ENCODE measurements at regions not wholly inside any gene's neighbourhood (a gene's known extent, or its start where the extent isn't known, plus 50 kb on each side); places are given as distances from the start of the nearest gene placed in this dataset.

DNA sequence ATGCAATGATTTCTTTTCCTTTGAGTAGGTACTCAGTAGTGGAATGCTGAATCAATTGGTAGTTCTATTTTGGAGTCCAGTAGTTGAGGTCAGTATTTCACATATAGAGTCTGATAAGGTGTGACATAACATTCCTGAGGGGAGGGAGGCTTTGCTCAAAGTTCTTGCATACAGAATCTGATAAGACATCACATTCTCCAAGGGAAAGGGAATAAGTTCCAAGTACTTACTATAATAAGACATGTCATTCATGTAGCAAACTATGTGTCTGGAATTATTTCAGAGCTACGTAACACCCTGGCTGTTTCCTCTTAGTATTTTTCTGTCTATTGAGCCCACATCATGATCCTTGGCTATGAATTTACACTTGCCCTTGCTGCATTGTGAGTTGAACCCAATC, 74.3 kb upstream of the POM121L12 start:
- no peaks in the 10 kb centered on the region for H3K36me3 ChIP-seq (ENCODE audit: control insufficient read depth, insufficient read depth, low read length)
- no peak overlapping the region for H3K56ac ChIP-seq (ENCODE audit: extremely low read depth, insufficient read depth, low read length)
- H3K14ac ChIP-seq (replicated peaks; ENCODE audit: low read depth, low read length): no peak overlapping the region
- no peak overlapping the region for H2BK20ac ChIP-seq (ENCODE audit: low read depth, low read length)
- no peak overlapping the region for H3K4me2 ChIP-seq (ENCODE audit: low read depth, low read length)
- no peak overlapping the region for H4K5ac ChIP-seq (ENCODE audit: low read depth, low read length)
- no peak overlapping the region for H4K8ac ChIP-seq (ENCODE audit: low read depth in 2 of 2, low read length in 2 of 2)
- no peak overlapping the region for H3K4ac ChIP-seq (ENCODE audit: low read depth, low read length)
- no peak overlapping the region for H2AK9ac ChIP-seq (replicated peaks; ENCODE audit: low read depth, low read length, poor library complexity)
- in situ Hi-C loops (cut with MboI; ENCODE audit: low sequenced_read_pairs) (no loop called here), intact Hi-C loops (cut with micrococcal nuclease) (no loop called here), dilution Hi-C loops (cut with HindIII; ENCODE audit: low sequenced_read_pairs, unreplicated experiment) (no loop called here)
- H3K79me1 ChIP-seq (ENCODE audit: low read depth in 1 of 2, low read length in 2 of 2): no peaks in the 10 kb centered on the region
- H3K23ac ChIP-seq (ENCODE audit: low read depth, low read length): no peak overlapping the region
- ChIA-PET POLR2A (ENCODE audit: unreplicated experiment) (no interaction called here), CTCF (no interaction called here)
- DNase-seq (no peak), ATAC-seq (ENCODE audit: low read depth) (no peak)
- H2AFZ ChIP-seq (replicated peaks; ENCODE audit: low read length, poor library complexity): no peak overlapping the region
- no peak overlapping the region for H3K9ac ChIP-seq (ENCODE audit: low read depth, low read length)
- H3K9me3 ChIP-seq (ENCODE audit: control insufficient read depth, insufficient read depth, low read length): peaks cover 12% of the 10 kb centered on the region
- H2BK120ac ChIP-seq (ENCODE audit: low read depth, low read length): no peak overlapping the region
- no peaks in the 10 kb centered on the region for H3K9me1 ChIP-seq (ENCODE audit: insufficient read depth, low read length)
- no peaks in the 10 kb centered on the region for H4K20me1 ChIP-seq (ENCODE audit: insufficient read depth, low read length)
- no peak overlapping the region for H2BK5ac ChIP-seq (ENCODE audit: low read depth, low read length, poor library complexity, severe bottlenecking)
- no peak for TF ChIP-seq POLR2A (IDR thresholded peaks at IDR 0.05; ENCODE audit: low read depth, low read length)
- TF ChIP-seq MAZ (IDR thresholded peaks at IDR 0.05; ENCODE audit: borderline replicate concordance, low read depth, low read length): no peak
- TF ChIP-seq CHD1 (IDR thresholded peaks at IDR 0.05; ENCODE audit: low read depth, low read length): no peak
- no peak for TF ChIP-seq RAD21 (IDR thresholded peaks at IDR 0.05; ENCODE audit: low read length)
- TF ChIP-seq RFX5 (IDR thresholded peaks at IDR 0.05; ENCODE audit: low read depth, low read length): no peak
- no peak for TF ChIP-seq SMC3 (IDR thresholded peaks at IDR 0.05; ENCODE audit: low read depth, low read length)
- TF ChIP-seq, protein P1, sequence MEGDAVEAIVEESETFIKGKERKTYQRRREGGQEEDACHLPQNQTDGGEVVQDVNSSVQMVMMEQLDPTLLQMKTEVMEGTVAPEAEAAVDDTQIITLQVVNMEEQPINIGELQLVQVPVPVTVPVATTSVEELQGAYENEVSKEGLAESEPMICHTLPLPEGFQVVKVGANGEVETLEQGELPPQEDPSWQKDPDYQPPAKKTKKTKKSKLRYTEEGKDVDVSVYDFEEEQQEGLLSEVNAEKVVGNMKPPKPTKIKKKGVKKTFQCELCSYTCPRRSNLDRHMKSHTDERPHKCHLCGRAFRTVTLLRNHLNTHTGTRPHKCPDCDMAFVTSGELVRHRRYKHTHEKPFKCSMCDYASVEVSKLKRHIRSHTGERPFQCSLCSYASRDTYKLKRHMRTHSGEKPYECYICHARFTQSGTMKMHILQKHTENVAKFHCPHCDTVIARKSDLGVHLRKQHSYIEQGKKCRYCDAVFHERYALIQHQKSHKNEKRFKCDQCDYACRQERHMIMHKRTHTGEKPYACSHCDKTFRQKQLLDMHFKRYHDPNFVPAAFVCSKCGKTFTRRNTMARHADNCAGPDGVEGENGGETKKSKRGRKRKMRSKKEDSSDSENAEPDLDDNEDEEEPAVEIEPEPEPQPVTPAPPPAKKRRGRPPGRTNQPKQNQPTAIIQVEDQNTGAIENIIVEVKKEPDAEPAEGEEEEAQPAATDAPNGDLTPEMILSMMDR (conservative IDR thresholded peaks at IDR 0.05; ENCODE audit: low read depth, low read length): no peak
- no peak for TF ChIP-seq MAFK (IDR thresholded peaks at IDR 0.05; ENCODE audit: low read depth, low read length)
- no peak for TF ChIP-seq FOS (IDR thresholded peaks at IDR 0.05; ENCODE audit: low read depth, low read length)
- no peak for TF ChIP-seq MXI1 (IDR thresholded peaks at IDR 0.05; ENCODE audit: borderline replicate concordance, low read depth, low read length)
- no peak for TF ChIP-seq ELK1 (IDR thresholded peaks at IDR 0.05; ENCODE audit: borderline replicate concordance, low read depth, low read length)
- TF ChIP-seq, protein P2, sequence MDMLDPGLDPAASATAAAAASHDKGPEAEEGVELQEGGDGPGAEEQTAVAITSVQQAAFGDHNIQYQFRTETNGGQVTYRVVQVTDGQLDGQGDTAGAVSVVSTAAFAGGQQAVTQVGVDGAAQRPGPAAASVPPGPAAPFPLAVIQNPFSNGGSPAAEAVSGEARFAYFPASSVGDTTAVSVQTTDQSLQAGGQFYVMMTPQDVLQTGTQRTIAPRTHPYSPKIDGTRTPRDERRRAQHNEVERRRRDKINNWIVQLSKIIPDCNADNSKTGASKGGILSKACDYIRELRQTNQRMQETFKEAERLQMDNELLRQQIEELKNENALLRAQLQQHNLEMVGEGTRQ (IDR thresholded peaks at IDR 0.05; ENCODE audit: low read depth, low read length): no peak
- TF ChIP-seq RCOR1 (IDR thresholded peaks at IDR 0.05; ENCODE audit: insufficient replicate concordance, low read length): no peak
- TF ChIP-seq BHLHE40 (IDR thresholded peaks at IDR 0.05; ENCODE audit: low read depth, low read length): no peak
- TF ChIP-seq CEBPB (IDR thresholded peaks at IDR 0.05; ENCODE audit: low read depth, low read length): no peak
- no peak for TF ChIP-seq NFE2L2 (IDR thresholded peaks at IDR 0.05; ENCODE audit: low read depth, low read length)
- H3K27me3 ChIP-seq (ENCODE audit: control insufficient read depth, insufficient read depth, low read length): no peaks in the 10 kb centered on the region
- no peak overlapping the region for H3K27ac ChIP-seq (ENCODE audit: insufficient read depth, low read length)
- H4K91ac ChIP-seq (ENCODE audit: insufficient read depth, low read depth, low read length): no peak overlapping the region
- H3K4me3 ChIP-seq (ENCODE audit: insufficient read depth, low read depth, low read length): no peak overlapping the region
- H2BK15ac ChIP-seq (ENCODE audit: low read depth, low read length): no peak overlapping the region
- BruUV-seq (replicated peaks): no TSS peak
- WGBS, 2 experiments (ENCODE audit: extremely low coverage in 2 of 2, insufficient read length in 1 of 2): 60% methylated on average over 1 of the region's 1 CpG; no CpG with 5 or more reads in 1 of the 2 experiments
- H3K4me1 ChIP-seq (ENCODE audit: control insufficient read depth, insufficient read depth, low read length): no peaks in the 10 kb centered on the region
- H2AK5ac ChIP-seq (ENCODE audit: low read depth, low read length): no peak overlapping the region
- no peak overlapping the region for H3K18ac ChIP-seq (ENCODE audit: low read depth, low read length)
